SK-N-MC (cell line): ENCODE measurements at regions not wholly inside any gene's neighbourhood (a gene's known extent, or its start where the extent isn't known, plus 50 kb on each side); places are given as distances from the start of the nearest gene placed in this dataset.

Experiments
- EZH2 ChIP-seq: fragments of 200-600 bp; sonication (generic); IDR thresholded peaks from one replicate; pipeline ENCODE4 v1.6.1; 2017; ENCODE audit warnings: antibody characterized with exemption
- FOXP2 ChIP-seq: optimal IDR thresholded peaks from 2 replicates; pipeline ENCODE3; 2011; ENCODE audit warnings: mild to moderate bottlenecking, moderate library complexity; ENCODE audit not compliant: insufficient read depth; ENCODE audit errors: extremely low read length, control extremely low read depth
- POLR2AphosphoS5 ChIP-seq: IDR thresholded peaks from 2 replicates; pipeline ENCODE4 v1.6.1; 2012; ENCODE audit warnings: mild to moderate bottlenecking, low read depth, low read length, borderline replicate concordance

DNA sequence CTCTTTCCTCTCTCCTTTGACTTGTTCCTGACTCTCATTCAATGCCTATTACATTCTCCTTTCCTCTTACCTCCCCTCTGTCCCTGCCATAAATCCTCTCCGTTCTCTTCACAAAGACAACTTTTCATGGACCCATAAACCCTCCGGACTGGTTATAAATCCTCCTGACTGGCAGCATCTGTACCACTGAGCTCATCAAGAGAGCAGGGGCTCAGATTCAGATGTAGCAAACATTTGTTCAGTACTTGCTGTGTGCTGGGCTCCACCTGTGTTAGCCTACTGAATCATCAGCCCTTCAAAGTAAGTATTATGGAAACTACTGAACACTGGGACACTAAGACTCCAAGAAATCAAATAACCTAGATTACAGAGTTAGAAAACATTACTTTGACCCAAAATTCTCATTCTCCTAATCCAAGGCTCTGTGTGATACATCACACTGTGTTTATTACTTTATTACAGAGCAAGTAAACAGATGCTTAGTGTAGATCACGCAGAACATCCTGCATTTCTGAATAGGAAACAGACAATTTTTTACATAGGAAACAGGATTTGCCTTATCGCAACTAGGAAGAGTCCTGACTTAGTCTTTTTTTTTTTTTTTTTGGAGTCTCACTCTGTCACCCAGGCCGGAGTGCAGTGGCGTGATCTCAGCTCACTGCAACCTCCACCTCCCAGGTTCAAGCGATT, 108.6 kb upstream of the PDE1C start:
- TF ChIP-seq POLR2AphosphoS5 (no peak), FOXP2 (no peak), EZH2 (no peak)
